GM04503 (cell line): ENCODE measurements at regions not wholly inside any gene's neighbourhood (a gene's known extent, or its start where the extent isn't known, plus 50 kb on each side); places are given as distances from the start of the nearest gene placed in this dataset.
"Not testable (repeated sequence)": the region's sequence is repeated elsewhere in the genome, so short reads cannot be mapped to it uniquely, and the experiment has no call there.

Source experiments
- DNase-seq: peaks from one replicate; pipeline ENCODE4 v3.0.0-alpha.2; 2012; ENCODE audit warnings: low read depth

DNA sequence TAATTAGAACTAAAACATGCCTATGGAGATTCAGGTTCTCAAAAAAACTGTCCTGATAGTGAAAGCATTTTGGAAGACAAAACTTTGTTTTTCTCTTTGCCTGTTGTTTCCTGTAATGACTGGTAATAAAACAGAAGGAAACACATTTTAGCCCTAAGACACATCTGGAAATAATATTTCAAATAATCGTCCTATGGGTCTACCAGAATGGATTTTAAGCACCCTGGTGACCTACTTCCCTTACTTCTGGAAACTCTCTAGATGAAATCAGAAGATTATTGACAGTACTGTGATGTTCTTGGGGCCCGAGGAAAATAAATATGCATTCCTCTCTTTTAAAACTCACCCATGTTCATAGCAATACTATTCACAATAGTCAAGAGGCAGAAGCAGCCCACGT lies 110.1 kb upstream of the TLE4 start:
- no peak for DNase-seq

DNA sequence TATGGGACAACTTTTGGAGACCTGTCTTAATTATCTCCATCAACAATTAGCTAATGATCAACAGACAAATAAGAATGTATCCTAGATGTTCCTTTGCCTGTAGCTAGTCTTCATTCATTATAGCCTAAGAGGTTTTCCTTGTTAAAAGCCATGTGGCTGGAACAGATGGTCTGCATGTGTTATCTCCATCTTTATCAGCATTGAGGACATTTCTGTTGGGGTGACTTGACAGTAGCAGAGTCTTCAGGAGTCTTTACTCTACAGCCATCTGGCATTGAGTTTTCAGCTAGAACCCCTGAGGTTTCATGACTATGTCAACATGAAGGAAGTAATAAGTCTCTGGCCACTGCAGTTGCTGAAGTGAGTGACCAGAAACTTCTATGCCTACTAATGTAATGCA lies 106.6 kb upstream of the TLE4 start:
- no peak for DNase-seq

DNA sequence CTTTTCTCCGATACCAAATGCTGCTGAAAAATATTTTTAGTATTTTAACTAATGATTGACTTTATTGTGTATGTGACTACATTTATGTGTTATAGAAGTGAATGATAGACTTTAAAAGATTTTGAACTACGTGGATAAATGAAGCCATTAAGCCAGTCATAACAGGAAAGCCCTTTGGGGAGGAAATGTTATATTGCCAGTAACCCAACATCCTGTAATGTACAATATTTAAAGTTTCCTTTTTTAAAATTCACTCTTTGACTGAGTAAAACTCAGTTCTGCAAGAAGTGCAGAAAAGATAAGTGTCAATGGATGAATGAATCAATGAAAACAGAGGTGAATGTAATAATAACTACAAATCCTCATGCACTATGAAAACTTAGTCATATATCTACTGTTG lies 102.6 kb upstream of the TLE4 start:
- no peak for DNase-seq

- DNase-seq = no peak
These were observed 100.8 kb upstream of the TLE4 start for GRCh38 chr9:79470954-79471353.

DNA sequence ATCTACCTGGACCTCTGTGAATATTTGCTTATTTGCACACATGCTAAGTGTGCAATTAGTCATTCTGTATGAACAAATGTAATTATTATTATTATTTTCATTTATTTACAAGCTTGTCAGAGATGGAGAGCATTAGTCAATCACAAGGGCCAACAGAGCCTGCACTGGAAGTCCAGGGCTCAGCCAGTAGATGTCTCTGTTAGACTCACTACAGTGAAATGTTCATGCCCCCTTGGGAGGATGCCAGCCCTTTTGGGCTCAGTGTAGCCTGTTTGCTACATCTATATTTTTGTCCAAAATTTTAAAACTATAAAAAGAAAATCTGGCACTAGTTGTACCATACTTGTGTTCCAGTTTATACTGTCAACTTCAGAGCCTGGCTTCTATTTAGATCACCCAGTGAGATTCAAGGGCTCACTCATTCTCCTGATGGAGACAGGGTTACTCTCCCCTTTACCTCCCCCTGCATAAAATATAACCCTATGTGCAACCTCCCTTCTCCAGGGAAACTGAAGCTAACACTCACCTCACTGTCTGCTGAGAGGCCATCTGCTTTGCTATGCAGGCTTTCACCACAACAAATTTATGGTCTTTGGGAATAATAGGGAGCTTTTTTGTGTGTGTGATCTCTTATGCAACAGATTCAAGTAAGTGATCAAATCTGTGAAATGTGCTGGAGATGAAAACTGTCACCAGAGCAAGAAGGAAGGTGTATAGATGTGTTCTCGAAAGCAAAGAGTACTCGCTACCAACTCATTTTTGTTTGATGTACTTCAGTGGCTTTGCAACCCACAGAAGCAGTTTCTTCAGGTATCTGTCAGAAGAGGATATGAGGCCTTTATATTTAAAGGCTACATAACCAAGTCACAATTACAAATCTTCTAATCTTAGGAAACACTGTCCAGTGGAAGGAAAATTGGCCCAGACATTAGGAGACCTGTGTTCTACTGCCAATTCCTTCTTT lies 99.9 kb upstream of the TLE4 start:
- DNase-seq = no peak

DNA sequence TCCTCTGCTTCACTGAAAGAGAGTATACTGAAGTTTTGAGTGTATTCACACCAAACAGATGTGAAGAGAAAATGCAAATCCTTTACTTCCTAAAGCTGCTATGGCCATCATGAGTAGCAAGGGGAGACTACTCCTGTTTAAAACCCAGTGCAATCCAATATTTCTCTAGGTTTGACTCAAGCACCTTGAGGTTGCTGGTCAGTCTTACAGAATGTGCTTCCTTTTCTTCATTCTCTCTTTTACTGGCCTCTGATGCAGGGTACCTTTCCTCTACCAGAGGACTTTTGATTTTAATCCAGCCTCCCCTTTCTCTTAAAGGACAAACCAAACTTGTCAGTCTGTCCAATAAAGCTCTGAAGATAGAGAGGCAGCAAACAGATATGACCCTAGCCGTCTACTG lies 98.1 kb upstream of the TLE4 start:
- DNase-seq = no peak

GRCh38 chr9:79477241-79477840 lies 94.4 kb upstream of the TLE4 start:
- DNase-seq = no peak

GRCh38 chr9:79477955-79478771 lies 93.6 kb upstream of the TLE4 start:
- no peak for DNase-seq

GRCh38 chr9:79480639-79481038 lies 91.1 kb upstream of the TLE4 start:
- no peak for DNase-seq

- DNase-seq = no peak
These were observed 89.8 kb upstream of the TLE4 start for GRCh38 chr9:79481846-79482477.

GRCh38 chr9:79485258-79485657 lies 86.5 kb upstream of the TLE4 start:
- DNase-seq = no peak

DNA sequence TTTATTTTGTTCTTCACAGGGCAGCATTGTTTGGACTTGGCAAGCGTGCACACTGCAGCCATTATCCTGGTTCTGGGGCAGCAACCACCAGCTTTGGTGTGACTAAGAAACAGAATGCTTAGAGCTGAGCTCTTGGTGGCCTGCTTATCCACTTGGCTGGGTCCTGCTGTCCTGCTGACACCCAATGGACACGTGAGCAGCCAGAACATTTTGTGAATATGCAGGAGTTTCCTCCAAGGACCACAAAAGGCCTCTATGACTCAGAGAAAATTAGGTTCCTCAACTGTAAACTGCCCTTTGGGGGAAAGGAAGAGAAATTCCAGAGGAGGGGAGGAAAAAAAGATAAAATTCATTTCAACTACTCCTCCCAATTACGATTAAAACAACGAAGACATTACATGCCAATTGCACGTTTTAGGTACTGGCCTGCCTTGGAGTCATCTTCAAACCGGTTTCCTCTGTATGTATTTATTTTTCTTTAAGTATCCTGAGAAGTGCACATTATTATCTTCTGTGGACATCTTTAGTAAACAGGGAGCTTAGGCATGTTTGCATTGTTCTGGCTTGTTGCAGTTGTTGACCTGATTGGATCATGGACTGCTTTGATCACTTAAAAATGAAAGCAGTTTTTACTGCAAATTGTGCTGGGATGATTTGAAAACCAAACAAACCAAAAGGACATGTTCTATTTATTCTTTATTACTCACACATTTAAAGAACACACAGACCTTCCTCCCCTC lies 82.3 kb upstream of the TLE4 start:
- no peak for DNase-seq

DNA sequence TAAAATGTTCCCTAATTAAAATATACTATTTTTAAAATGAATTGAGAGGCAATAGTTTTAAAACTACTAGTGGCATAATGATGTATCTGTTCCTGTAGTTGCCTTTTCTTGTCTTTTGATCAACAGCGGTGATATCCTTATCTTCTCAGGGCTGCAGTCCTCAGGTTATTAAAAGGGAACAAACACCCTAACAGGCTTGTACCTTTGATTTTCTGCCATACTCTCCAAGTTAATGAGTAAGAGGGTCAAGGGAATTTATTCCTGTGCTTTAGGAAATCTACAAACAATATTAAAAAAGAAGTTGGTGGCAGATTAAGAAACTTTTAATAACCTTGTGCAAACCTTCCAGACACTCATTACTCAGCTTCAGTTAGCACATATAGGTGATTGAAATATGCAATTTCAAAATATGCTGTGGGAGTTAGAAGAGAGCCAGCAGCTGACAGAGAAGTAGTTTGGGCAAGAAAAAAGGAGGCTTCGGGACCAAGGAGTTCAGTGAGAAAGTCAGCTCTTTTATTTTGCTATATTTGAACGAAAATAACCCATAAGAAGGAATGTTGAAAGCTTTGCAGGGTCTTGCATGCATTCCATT lies 81.0 kb upstream of the TLE4 start:
- DNase-seq = no peak

GRCh38 chr9:79492092-79493009 lies 79.4 kb upstream of the TLE4 start:
- no peak for DNase-seq

DNA sequence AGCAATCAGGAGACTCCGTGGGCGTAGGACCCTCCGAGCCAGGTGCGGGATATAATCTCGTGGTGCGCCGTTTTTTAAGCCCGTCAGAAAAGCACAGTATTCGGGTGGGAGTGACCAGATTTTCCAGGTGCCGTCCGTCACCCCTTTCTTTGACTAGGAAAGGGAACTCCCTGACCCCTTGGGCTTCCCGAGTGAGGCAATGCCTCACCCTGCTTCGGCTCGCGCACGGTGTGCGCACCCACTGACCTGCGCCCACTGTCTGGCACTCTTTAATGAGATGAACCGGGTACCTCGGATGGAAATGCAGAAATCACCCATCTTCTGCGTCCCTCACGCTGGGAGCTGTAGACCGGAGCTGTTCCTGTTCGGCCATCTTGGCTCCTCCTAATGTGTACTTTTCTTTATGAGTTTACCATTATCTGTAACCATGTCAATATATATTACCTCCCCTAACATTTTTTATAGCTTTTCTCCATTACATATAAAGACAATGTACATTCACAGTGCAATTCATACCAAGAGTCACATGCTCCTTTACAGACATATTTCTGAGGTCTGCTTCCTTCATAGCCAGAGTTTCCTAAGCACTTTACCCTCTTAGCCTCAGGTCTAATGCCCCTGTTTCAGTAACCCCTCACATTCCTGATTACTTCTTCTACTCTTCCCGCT lies 71.4 kb upstream of the TLE4 start:
- not testable (repeated sequence) for DNase-seq

- DNase-seq = no peak
These were observed 70.2 kb upstream of the TLE4 start for GRCh38 chr9:79501546-79501945.

GRCh38 chr9:79507801-79508200 lies 64.0 kb upstream of the TLE4 start:
- no peak for DNase-seq

DNA sequence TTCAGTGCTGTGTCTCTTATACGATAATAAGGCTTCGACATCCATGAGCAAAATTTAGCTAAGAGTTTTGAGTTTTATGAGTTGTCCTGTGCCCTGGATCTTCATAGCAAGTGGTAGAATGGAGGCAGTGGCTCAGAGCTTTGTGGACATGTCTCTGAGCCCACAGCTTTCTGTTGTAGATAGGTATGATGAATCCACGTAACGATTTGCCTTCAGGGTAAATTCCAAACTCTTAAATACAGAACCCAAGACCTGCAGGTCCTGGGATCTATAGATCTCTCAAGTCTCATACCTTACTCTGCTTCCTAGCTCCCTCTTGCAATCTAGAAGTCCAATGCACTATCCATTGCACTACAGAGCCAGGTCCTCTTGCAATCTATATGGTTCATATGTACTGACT lies 59.5 kb upstream of the TLE4 start:
- DNase-seq = no peak
